Activated CD4-positive, alpha-beta T cell treated with anti-CD3 and anti-CD28 coated beads for 36 hours (primary cell): ENCODE measurements at regions not wholly inside any gene's neighbourhood (a gene's known extent, or its start where the extent isn't known, plus 50 kb on each side); places are given as distances from the start of the nearest gene placed in this dataset.

Experiments used
- ATAC-seq: fragments of 200-7000 bp; cut with Tn5 transposase; one replicate; pipeline ENCODE4 v1.10.0; 2021; ENCODE audit warnings: mild to moderate bottlenecking, moderate library complexity
- CTCF ChIA-PET: fragments of 350-600 bp; sonication (Branson Sonifier 250); formaldehyde crosslinking; loops from one replicate; lab custom pipeline; 2021; ENCODE audit warnings: antibody characterized with exemption; lab: Charles Lee
- POLR2A ChIA-PET: fragments of 350-600 bp; sonication (Branson Sonifier 250); formaldehyde crosslinking; loops from one replicate; lab custom pipeline; 2021; ENCODE audit warnings: antibody characterized with exemption, inconsistent platforms; lab: Charles Lee
- DNase-seq: peaks from one replicate; pipeline ENCODE4 v3.0.0-alpha.2; 2020
- H3K27ac Mint-ChIP-seq: one replicate; pipeline ENCODE4 v1.8.0; 2021; ENCODE audit warnings: mixed read lengths
- H3K27me3 Mint-ChIP-seq: one replicate; pipeline ENCODE4 v1.8.0; 2021; ENCODE audit warnings: mixed read lengths
- H3K36me3 Mint-ChIP-seq: one replicate; pipeline ENCODE4 v1.8.0; 2021; ENCODE audit warnings: low read depth, mixed read lengths
- H3K4me1 Mint-ChIP-seq: one replicate; pipeline ENCODE4 v1.8.0; 2021; ENCODE audit warnings: mixed read lengths
- H3K4me3 Mint-ChIP-seq: one replicate; pipeline ENCODE4 v1.8.0; 2021; ENCODE audit warnings: mild to moderate bottlenecking, moderate library complexity, mixed read lengths
- H3K9me3 Mint-ChIP-seq: one replicate; pipeline ENCODE4 v1.8.0; 2021; ENCODE audit warnings: low read depth, mixed read lengths
- intact Hi-C, 2 experiments: fragments of 100-400 bp; cut with DNase I in 1 of 2; cut with micrococcal nuclease in 1 of 2; formaldehyde crosslinking; loops; one replicate each; pipeline versions ENCODE4 v1.14.2 to v1.15.1; 2022 to 2024; cut with DNase I, micrococcal nuclease

DNA sequence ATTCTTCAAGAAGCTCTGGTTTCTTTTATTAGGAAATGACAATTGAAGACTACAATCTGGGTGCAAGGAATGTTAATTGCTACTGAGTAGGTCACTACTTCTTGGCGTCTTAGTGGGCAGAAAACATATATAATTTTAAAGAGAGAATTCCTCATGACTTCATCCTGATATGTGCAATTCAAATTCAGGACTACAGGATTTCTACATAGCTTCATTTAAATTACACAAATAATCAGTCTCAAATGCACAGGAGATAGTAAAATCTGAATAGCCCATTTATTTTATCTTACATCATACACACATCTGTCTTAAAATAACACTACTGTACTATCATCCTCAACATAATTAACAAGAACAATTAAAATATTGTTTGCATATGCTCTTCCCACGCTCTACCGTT, 52.5 kb upstream of the GPR149 start:
- ATAC-seq (no peak), DNase-seq (no peak)
- H3K27ac Mint-ChIP-seq = no peak overlapping the region
- H3K36me3 Mint-ChIP-seq = no peaks in the 10 kb centered on the region
- peaks cover 5% of the 10 kb centered on the region for H3K27me3 Mint-ChIP-seq
- H3K9me3 Mint-ChIP-seq = no peaks in the 10 kb centered on the region
- no peaks in the 10 kb centered on the region for H3K4me1 Mint-ChIP-seq
- no peak overlapping the region for H3K4me3 Mint-ChIP-seq
- intact Hi-C loops = no loop called here
- ChIA-PET POLR2A (no interaction called here), CTCF (no interaction called here)

DNA sequence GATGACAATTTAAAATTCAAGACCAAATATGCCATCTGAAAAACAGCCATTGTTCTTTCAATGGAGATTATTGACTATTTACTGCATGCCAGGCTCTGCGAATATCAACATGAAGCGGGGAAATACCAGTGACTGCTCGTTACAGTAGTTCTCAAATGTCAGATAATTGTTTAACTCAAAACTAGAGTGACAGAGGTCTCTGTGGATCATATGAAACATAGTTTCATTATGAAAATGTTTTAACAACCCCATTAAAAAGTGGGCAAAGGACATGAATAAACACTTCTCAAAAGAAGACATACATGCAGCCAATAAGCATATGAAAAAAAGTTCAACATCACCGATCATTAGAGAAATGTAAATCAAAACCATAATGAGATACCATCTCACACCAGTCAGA, 50.0 kb upstream of the GPR149 start:
- ATAC-seq = no peak
- POLR2A ChIA-PET = no interaction called here
- H3K36me3 Mint-ChIP-seq = no peaks in the 10 kb centered on the region
- DNase-seq = no peak
- H3K4me3 Mint-ChIP-seq = no peak overlapping the region
- CTCF ChIA-PET = no interaction called here
- H3K4me1 Mint-ChIP-seq = no peaks in the 10 kb centered on the region
- no peaks in the 10 kb centered on the region for H3K27me3 Mint-ChIP-seq
- intact Hi-C loops = no loop called here
- H3K9me3 Mint-ChIP-seq = no peaks in the 10 kb centered on the region
- no peak overlapping the region for H3K27ac Mint-ChIP-seq
